ENCODE measurements at regions not wholly inside any gene's neighbourhood (a gene's known extent, or its start where the extent isn't known, plus 50 kb on each side); places are given as distances from the start of the nearest gene placed in this dataset.

DNA sequence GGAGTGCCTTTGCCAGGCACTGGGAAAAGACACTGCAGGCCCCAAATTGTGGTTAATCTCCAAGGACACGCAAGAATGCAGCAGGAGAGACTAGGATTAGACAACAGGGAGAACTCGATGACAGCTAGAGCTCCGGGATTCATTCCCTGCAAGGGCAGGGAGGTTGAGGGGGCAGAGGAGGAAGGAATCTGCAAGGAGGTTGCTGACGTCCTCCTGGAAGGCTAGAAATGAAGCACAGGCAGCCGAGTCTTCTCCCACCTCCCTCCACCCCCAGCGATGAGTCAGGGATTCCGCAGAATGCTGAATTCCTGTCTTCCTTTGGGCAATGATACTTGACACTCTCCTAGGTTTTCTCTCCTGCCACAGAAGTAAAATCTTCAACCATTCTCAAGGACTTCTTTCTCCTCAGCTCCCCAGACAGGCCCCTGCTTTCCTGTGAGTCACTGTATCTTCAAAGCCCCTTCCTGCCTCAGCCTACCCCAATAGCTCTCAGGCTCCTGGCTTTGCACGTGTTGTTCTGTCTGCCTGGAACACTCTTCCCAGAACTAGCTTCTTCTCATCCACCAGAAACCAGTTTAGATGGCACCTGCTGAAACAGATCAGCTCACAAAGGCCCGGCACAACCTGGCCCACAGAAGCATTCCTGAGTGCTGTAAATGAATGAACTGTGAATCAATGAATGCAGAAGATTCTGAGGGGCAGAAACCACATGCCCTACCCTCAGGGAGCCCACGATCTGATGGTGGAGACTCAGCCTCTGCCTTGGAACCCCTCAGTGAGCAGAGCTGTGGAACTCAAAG lies 85.6 kb downstream of the MRPL14 start (continued):
- peak; percentile 98 for TF ChIP-seq ZNF592 (IDR thresholded peaks at IDR 0.05)
- no peak for TF ChIP-seq POLR2B (IDR thresholded peaks at IDR 0.05; ENCODE audit: low read depth, partially characterized antibody)
- TF ChIP-seq CAMTA2 (CRISPR knock-in tag; conservative IDR thresholded peaks at IDR 0.05) = no peak
- no peak for TF ChIP-seq CBX3 (IDR thresholded peaks at IDR 0.05; ENCODE audit: borderline replicate concordance in 1 of 2, low read length in 2 of 2)
- no peak for TF ChIP-seq ZNF609 (CRISPR knock-in tag; IDR thresholded peaks at IDR 0.05; ENCODE audit: borderline replicate concordance)
- no peak for TF ChIP-seq RFX1 (IDR thresholded peaks at IDR 0.05)
- peak; percentile 91 for TF ChIP-seq NFRKB (IDR thresholded peaks at IDR 0.05; ENCODE audit: low read depth)
- no peak; the same call in 1 of the 2 replicates for TF ChIP-seq ZNF644 (tag; IDR thresholded peaks at IDR 0.05; ENCODE audit: low read depth)
- no peak for TF ChIP-seq ZNF12 (CRISPR knock-in tag; IDR thresholded peaks at IDR 0.05)
- TF ChIP-seq ZKSCAN8 (CRISPR knock-in tag; IDR thresholded peaks at IDR 0.05) = peak; percentile 60; the same call in 1 of the 2 replicates
- 0 out of 2 replicates have a peak, but pooled peaks have one; percentile 60 for TF ChIP-seq MTF1 (CRISPR knock-in tag; IDR thresholded peaks at IDR 0.05; ENCODE audit: borderline replicate concordance)
- no peak for TF ChIP-seq ETV5 (CRISPR knock-in tag; IDR thresholded peaks at IDR 0.05; ENCODE audit: low read depth)
- no peak for TF ChIP-seq ARID2 (IDR thresholded peaks at IDR 0.05)
- no peak for TF ChIP-seq MYBL2 (IDR thresholded peaks at IDR 0.05; ENCODE audit: low read depth)
- no peak for TF ChIP-seq MYBL2 (CRISPR knock-in tag; IDR thresholded peaks at IDR 0.05; ENCODE audit: borderline replicate concordance)
- peak; percentile 7; the same call in 1 of the 2 replicates for TF ChIP-seq TEAD2 (tag; IDR thresholded peaks at IDR 0.05)
- no peak for TF ChIP-seq ZNF277 (CRISPR knock-in tag; IDR thresholded peaks at IDR 0.05; ENCODE audit: borderline replicate concordance)
- TF ChIP-seq NONO (IDR thresholded peaks at IDR 0.05; ENCODE audit: low read depth in 2 of 2, low read length in 1 of 2) = no peak

Data from K562 (cell line).